GM03348 (cell line): ENCODE measurements at regions not wholly inside any gene's neighbourhood (a gene's known extent, or its start where the extent isn't known, plus 50 kb on each side); places are given as distances from the start of the nearest gene placed in this dataset.

ENCODE experiments used
- DNase-seq: peaks from one replicate; pipeline ENCODE4 v3.0.0; 2012; ENCODE audit warnings: low spot score

DNA sequence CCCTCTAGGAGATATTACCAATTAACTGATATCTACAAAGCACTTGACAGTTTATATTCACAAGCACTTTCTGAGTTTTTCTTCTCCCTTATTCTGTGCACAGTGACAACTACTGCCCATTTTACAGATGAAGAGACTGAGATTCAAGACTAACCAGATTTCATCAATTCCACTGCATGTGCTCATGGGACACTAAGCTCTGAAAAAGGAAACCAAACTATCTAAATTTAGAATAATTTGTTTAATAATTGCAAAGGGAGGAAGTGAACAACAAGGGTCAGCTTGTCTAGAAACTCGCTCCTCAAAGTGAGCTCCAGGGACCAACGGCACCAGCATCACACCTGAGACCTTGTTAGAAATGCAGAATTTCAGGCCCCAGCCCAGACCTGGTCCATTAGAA, 50.8 kb upstream of the MYLIP start:
- DNase-seq, result no peak

- DNase-seq, result no peak
These were observed 59.2 kb upstream of the MYLIP start for GRCh38 chr6:16069671-16070070.

DNA sequence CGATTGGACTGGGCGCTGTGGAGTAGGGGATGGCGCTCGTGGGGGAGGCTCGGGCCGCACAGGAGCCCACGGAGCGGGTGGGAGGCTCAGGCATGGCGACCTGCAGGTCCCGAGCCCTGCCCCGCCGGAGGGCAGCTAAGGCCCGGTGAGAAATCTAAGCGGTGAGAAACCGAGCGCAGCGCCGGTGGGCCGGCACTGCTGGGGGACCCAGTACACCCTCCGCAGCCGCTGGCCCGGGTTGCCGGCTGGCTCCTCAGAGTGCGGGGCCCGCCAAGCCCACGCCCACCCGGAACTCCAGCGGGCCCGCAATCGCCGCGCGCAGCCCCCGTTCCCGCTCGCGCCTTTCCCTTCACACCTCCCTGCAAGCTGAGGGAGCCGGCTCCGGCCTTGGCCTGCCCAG, 59.7 kb upstream of the MYLIP start:
- DNase-seq, result no peak

- no peak for DNase-seq
These were observed 61.3 kb upstream of the MYLIP start for GRCh38 chr6:16067568-16067967.

DNA sequence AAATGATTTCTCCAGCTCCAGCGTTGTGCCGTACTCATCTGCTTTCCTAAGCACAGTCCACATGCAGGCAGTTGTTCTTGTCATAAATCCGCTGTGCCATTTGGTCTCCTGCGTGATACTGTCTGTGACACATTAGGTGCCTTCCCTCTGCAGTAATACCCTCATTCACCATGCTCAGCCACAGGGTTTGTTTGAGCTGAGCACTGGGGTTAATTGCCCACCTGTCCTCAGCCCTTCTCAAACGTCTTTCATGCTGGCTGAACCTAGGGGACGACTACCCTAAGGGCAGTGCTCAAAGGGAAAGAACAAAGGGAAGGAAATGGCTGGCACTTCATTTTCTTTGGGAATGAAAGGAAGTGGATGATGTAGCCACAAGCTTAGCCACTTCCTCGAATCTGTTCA, 64.2 kb upstream of the MYLIP start:
- DNase-seq, result no peak

GRCh38 chr6:16063580-16063979, 65.3 kb upstream of the MYLIP start:
- no peak for DNase-seq

DNA sequence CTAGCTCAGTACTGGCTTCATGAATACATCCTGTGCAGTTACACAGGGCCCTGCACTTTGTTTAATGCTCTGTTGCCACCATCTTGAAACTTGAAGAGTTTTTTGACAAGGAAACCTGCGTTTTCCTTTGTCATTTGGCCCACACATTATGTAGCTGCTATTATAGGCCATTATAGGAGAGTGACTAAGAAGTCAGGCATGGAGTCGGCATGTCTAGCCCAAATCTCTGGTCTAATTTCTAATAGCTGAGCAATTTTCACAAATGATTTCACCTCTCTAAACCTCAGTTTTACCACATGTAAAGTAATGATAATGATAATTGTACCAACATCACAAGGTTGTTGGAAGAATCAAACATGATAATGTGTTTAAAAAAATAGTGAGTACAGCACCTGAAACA, 67.1 kb upstream of the MYLIP start:
- DNase-seq, result no peak

DNA sequence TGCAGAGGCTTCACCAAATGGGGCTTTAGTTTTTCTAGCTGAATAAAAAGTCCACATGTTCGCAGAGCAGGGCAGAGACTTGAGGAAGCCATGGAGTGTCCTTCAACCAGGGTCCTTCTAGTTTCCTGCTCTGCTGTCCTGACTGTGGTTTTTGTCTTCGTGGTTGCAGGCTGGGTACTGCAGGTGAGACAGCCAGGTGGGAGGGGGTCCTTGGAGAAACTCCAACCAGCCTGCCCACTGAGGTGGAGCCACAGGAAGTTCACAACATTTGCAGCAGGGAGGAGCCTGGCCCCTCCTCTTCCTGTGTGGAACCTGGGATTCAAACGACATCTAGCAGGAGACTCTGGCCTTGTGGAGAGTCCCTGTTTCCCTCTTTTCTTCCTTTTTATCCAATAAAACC, 68.8 kb upstream of the MYLIP start:
- no peak for DNase-seq

- no peak for DNase-seq
These were observed 69.4 kb upstream of the MYLIP start for GRCh38 chr6:16059496-16059895.

DNA sequence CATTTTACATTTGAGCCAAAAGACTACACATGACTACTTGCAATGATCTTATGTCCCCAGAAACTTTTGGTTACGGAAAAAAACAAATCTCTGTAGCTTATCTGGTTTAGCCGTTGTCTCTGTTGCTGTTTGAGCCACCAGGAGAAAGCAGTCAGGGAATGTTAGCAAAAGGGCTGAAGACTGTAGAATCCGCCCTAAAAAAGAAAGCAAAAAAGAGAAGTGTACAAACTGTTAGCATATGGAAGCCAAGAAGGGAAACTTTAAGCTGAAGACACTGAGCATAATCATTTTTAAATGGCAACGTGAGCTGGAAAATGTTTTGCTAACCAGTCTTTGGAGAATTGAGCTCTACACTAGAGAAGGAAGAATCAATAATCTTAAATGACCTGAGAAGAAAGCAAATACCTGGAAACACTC, 69.9 kb upstream of the MYLIP start:
- no peak for DNase-seq

GRCh38 chr6:16058201-16058928, 70.5 kb upstream of the MYLIP start:
- DNase-seq, result no peak

DNA sequence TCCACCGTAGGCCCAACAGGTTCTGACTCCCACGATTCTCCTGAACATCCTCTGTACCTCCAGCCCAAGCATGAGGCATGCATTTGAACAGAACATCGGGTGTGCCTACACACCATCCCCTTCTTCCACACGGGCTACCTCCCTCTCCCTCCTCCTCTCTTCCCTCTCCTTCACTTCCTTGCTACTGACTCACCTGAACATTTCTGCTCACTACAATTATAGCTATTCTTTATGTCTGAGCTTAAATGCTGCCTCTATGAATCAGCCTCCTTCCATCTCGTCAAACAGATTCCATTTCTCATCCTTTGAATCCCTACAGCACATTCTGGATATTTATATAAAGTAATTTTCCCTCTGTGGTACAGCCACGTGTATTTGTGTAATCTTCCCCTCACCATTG, 71.4 kb upstream of the MYLIP start:
- no peak for DNase-seq

- no peak for DNase-seq
These were observed 72.5 kb upstream of the MYLIP start for GRCh38 chr6:16056263-16056870.

- no peak for DNase-seq
These were observed 73.0 kb upstream of the MYLIP start for GRCh38 chr6:16055852-16056251.

GRCh38 chr6:16049168-16049567, 79.7 kb upstream of the MYLIP start:
- DNase-seq, result no peak

- DNase-seq, result no peak
These were observed 80.7 kb upstream of the MYLIP start for GRCh38 chr6:16048221-16048620.

DNA sequence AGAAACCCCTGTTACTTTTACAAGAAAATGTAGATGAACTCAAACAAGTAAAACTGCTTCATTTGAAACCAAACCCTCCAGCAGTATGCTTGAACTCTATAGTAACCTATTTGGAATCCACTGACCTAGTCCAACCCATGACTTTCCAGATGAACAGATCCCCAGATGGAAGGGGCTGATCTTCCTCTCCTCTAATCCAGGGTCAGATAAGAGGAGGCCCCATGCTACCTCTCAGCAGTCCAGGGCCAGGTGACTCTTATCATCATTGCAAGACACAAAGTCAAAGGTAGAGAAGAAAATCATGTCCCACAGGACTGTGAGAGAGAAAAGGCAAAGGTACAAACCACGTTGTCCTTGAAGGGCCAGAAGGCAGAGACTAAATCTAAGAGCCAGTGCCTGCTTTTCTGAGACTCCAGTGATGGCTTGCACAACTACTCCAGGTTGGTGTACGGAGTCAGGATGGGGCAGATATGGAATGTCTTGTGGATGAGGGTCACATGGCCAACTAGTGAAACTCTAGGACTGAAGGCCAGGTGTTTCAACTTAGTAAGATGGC, 81.4 kb upstream of the MYLIP start:
- no peak for DNase-seq

- no peak for DNase-seq
These were observed 83.6 kb upstream of the MYLIP start for GRCh38 chr6:16045238-16045637.

GRCh38 chr6:16044211-16044643, 84.7 kb upstream of the MYLIP start:
- DNase-seq, result no peak

DNA sequence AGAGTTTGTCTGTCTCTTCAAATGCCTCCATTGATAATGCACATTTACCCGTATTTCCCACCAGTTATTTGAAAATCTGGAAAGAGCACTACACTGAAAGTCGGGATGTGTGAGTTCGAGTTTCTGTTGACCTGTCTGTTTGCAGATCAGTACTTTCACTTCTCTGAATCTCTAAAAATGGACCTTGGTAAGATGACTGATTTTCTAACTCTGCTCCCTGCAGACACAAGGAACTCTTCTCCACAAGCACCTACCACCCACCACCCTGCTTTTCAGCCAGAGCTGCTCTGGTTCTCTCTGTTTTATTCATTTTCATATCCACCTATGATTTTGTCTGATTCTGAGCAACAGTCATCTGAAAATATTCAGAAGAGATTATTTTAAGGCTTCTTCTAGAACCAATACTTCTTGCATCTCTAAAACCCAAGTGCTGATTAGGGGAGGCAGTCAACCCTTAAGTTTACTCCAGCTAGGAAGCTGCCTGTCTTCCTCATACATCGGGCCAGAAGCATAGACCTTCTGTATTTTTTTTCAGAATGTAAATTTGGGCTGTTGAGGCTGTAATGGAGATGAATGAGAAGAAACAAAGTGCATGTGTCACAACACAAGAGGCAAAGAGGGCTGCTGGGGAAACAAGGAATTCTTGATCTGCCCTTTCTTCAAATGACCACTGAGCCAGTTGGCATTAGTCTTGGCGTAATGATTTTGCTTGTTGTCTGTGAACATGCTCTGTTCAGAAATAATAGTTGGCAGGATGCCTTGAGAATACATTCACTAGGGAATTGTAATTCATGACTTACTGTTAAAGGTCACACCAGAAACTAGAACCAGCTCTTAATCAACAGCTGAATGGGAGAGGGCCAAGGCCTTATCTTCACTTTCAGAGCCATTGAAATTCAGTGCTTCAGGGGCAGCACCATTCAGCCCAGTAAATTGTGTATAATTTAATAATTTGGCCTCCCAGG, 85.4 kb upstream of the MYLIP start:
- DNase-seq, result no peak

- DNase-seq, result no peak
These were observed 86.1 kb upstream of the MYLIP start for GRCh38 chr6:16042751-16043150.

- no peak for DNase-seq
These were observed 87.6 kb upstream of the MYLIP start for GRCh38 chr6:16041327-16041726.

- no peak for DNase-seq
These were observed 88.3 kb upstream of the MYLIP start for GRCh38 chr6:16040628-16040974.
